Activated B cell treated with CpG ODN at 0.5 μM for 24 hours (primary cell): ENCODE measurements at regions not wholly inside any gene's neighbourhood (a gene's known extent, or its start where the extent isn't known, plus 50 kb on each side); places are given as distances from the start of the nearest gene placed in this dataset.

ENCODE experiments used
- ATAC-seq: fragments of 200-7000 bp; cut with Tn5 transposase; one replicate; pipeline ENCODE4 v1.10.0; 2021; ENCODE audit warnings: low read depth, mild to moderate bottlenecking, moderate library complexity
- CTCF ChIA-PET: fragments of 350-600 bp; sonication (Branson Sonifier 250); formaldehyde crosslinking; loops from one replicate; lab custom pipeline; 2021; ENCODE audit warnings: antibody characterized with exemption; lab: Charles Lee
- POLR2A ChIA-PET: fragments of 350-600 bp; sonication (Branson Sonifier 250); formaldehyde crosslinking; loops from one replicate; lab custom pipeline; 2021; ENCODE audit warnings: antibody characterized with exemption; lab: Charles Lee
- DNase-seq: peaks from one replicate; pipeline ENCODE4 v3.0.0; 2022
- H3K27ac Mint-ChIP-seq: one replicate; pipeline ENCODE4 v1.8.0; 2020; ENCODE audit warnings: mixed read lengths
- H3K27me3 Mint-ChIP-seq: one replicate; pipeline ENCODE4 v1.8.0; 2021; ENCODE audit warnings: mixed read lengths
- H3K36me3 Mint-ChIP-seq: one replicate; pipeline ENCODE4 v1.8.0; 2021; ENCODE audit warnings: low read depth, mixed read lengths
- H3K4me1 Mint-ChIP-seq: one replicate; pipeline ENCODE4 v1.8.0; 2021; ENCODE audit warnings: mixed read lengths
- H3K4me3 Mint-ChIP-seq: one replicate; pipeline ENCODE4 v1.8.0; 2020; ENCODE audit warnings: mild to moderate bottlenecking, mixed read lengths
- H3K9me3 Mint-ChIP-seq: one replicate; pipeline ENCODE4 v1.8.0; 2020; ENCODE audit warnings: mixed read lengths
- intact Hi-C: fragments of 100-400 bp; cut with micrococcal nuclease; formaldehyde crosslinking; loops from one replicate; pipeline ENCODE4 v1.15.1; 2024
- TF ChIP-seq, protein P1 (sequence below): fragments of 200-600 bp; IDR thresholded peaks from one replicate; pipeline ENCODE4 v1.8.0; 2022; ENCODE audit warnings: antibody characterized with exemption, mild to moderate bottlenecking

DNA sequence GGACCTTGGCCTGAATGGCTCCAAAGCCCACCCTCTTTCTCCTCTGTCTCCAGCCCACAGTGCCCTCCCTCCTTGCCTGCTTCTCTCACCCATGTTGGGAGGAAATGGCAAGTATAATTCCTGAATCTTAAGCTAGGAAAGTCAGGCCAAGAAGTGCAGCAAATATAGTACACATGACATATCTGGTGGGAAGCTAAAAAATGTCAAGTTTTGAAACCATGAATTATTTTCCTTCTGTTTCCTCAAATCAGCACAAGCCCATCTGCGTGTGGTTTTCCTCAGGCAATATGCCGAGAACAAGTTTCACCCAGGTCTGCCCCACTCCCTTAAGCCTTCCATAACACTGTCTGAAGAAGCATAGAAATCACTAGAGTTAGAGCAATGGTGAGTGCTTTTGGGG is 502.8 kb upstream of the CDH11 start:
- H3K27me3 Mint-ChIP-seq = no peaks in the 10 kb centered on the region
- no peaks in the 10 kb centered on the region for H3K36me3 Mint-ChIP-seq
- H3K27ac Mint-ChIP-seq = no peak overlapping the region
- H3K4me3 Mint-ChIP-seq = no peak overlapping the region
- intact Hi-C loops = no loop called here
- DNase-seq = no peak
- TF ChIP-seq, protein P1, sequence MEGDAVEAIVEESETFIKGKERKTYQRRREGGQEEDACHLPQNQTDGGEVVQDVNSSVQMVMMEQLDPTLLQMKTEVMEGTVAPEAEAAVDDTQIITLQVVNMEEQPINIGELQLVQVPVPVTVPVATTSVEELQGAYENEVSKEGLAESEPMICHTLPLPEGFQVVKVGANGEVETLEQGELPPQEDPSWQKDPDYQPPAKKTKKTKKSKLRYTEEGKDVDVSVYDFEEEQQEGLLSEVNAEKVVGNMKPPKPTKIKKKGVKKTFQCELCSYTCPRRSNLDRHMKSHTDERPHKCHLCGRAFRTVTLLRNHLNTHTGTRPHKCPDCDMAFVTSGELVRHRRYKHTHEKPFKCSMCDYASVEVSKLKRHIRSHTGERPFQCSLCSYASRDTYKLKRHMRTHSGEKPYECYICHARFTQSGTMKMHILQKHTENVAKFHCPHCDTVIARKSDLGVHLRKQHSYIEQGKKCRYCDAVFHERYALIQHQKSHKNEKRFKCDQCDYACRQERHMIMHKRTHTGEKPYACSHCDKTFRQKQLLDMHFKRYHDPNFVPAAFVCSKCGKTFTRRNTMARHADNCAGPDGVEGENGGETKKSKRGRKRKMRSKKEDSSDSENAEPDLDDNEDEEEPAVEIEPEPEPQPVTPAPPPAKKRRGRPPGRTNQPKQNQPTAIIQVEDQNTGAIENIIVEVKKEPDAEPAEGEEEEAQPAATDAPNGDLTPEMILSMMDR = no peak
- ChIA-PET POLR2A (no interaction called here), CTCF (no interaction called here)
- H3K4me1 Mint-ChIP-seq = no peaks in the 10 kb centered on the region
- no peak for ATAC-seq
- peaks cover 2% of the 10 kb centered on the region for H3K9me3 Mint-ChIP-seq

DNA sequence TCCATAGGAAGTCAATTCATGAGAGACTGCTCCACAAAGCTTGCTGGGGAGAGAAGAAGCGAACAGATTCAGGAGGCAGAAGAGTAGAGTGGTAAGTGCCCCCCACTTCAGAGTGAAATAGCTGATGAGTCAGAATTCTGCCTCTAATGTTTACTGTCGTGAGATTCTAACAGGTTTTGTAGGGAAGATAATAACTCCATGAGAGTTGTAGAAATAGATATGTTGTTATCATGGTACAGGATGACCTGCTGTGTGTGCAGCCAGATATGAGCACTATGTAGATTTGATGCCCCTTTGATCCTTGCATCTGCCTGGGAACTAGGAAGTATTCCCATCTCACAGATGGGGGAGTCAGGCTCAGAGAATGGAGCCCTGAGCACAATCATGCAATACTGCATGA is 502.4 kb upstream of the CDH11 start:
- H3K36me3 Mint-ChIP-seq = no peaks in the 10 kb centered on the region
- peaks cover 2% of the 10 kb centered on the region for H3K9me3 Mint-ChIP-seq

DNA sequence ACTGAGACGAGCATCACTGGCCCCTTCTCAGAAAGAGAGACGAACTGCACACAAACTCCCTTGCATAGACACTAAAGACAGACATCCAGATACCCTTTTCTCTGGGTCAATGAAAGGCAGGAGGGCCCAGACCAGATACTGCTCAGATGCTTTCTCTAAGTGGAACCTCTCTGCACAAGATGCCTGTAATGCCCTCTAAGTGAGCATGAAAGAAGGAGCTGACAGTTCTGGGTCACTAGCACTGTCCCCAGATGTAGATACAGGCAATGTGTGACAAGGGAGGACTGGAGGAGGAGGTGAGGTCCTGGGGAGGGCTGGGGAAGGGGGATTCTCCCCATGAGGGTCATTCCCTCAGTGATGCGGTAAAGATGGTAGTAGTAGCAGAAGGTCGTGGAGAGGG is 501.0 kb upstream of the CDH11 start:
- H3K9me3 Mint-ChIP-seq = peaks cover 2% of the 10 kb centered on the region
- intact Hi-C loops = no loop called here

More for the DNA sequence above, 502.4 kb upstream of the CDH11 start:
- ChIA-PET CTCF (no interaction called here), POLR2A (no interaction called here)
- no peaks in the 10 kb centered on the region for H3K27me3 Mint-ChIP-seq
- no peak overlapping the region for H3K27ac Mint-ChIP-seq
- H3K4me3 Mint-ChIP-seq = no peak overlapping the region
- no peaks in the 10 kb centered on the region for H3K4me1 Mint-ChIP-seq
- intact Hi-C loops = no loop called here
- DNase-seq = no peak
- TF ChIP-seq, protein P1 = no peak
- ATAC-seq = no peak

DNA sequence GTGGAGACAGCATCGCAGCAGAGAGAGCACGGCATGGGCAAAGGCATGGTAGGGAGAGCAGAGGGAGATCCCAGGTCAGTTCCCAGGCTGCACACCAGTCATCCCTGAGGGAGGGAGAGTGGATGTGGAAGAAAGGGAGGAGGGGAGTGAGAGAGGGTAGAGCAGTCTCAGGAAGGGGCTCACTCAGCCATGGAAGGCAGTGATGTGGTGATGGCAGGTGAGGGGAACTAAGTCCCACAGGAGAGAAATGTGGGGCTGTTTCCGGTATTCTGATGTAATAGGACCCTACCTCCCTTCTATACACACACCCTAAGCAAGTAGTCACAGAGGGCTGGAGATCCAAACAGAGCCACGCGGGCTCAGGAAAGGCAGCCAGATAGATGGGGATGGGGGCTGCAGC is 500.3 kb upstream of the CDH11 start:
- ATAC-seq (no peak), DNase-seq (no peak)
- Mint-ChIP-seq H3K4me3 (no peak overlapping the region), H3K27ac (no peak overlapping the region), H3K27me3 (no peaks in the 10 kb centered on the region), H3K9me3 (peaks cover 2% of the 10 kb centered on the region), H3K4me1 (no peaks in the 10 kb centered on the region), H3K36me3 (no peaks in the 10 kb centered on the region)
- intact Hi-C loops = no loop called here
- CTCF ChIA-PET = no interaction called here
- TF ChIP-seq, protein P1 = no peak
- POLR2A ChIA-PET = no interaction called here

More for the DNA sequence above, 501.0 kb upstream of the CDH11 start:
- ChIA-PET POLR2A (no interaction called here), CTCF (no interaction called here)
- TF ChIP-seq, protein P1 = no peak
- no peaks in the 10 kb centered on the region for H3K27me3 Mint-ChIP-seq
- ATAC-seq (no peak), DNase-seq (no peak)
- H3K4me1 Mint-ChIP-seq = no peaks in the 10 kb centered on the region
- H3K27ac Mint-ChIP-seq = no peak overlapping the region
- H3K36me3 Mint-ChIP-seq = no peaks in the 10 kb centered on the region
- no peak overlapping the region for H3K4me3 Mint-ChIP-seq

DNA sequence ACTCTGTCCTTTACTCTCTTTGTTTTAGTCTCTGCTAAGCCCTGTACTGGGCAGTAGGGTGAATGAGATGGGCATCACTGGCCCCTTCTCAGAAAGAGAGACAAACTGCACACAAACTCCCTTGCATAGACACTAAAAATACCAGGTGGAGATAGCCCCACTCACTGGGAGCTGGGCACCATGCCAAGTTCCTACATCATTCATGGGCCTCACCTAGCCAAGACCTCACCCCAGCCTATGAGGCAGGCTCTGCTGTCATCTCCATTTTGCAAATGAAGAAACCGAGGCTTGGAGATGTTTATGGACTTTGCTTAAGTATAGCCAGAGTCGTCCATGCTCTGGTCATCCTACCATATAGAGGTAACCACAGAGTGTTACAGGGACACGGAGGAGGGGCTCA is 499.8 kb upstream of the CDH11 start:
- DNase-seq (no peak), ATAC-seq (no peak)
- Mint-ChIP-seq H3K4me3 (no peak overlapping the region), H3K36me3 (no peaks in the 10 kb centered on the region), H3K4me1 (no peaks in the 10 kb centered on the region), H3K27me3 (no peaks in the 10 kb centered on the region), H3K27ac (no peak overlapping the region), H3K9me3 (peaks cover 2% of the 10 kb centered on the region)
- ChIA-PET POLR2A (no interaction called here), CTCF (no interaction called here)
- TF ChIP-seq, protein P1 = no peak
- intact Hi-C loops = no loop called here
